ENCODE measurements at regions not wholly inside any gene's neighbourhood (a gene's known extent, or its start where the extent isn't known, plus 50 kb on each side); places are given as distances from the start of the nearest gene placed in this dataset.

DNA sequence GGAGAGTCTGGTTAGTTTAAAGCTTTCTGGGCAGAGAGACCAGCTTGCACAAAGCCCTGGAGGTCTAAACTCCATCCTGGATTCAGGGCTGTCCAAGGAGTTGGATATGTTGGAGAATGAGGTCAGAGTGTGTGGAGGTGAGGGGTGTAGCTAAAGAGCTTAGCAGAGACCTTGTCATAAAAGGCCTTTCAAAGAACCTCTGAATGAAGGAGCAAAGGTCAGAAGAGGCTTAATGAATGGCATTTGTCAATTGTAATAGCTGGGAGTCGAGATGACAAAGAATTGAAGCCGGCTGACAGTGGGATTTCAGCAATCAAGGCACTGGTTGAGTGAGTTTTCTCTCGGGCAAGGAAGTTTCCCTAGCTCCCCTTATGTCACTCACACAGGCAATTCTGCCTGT is 202.6 kb downstream of the PDCD6IP start:
- TF ChIP-seq, protein P1, sequence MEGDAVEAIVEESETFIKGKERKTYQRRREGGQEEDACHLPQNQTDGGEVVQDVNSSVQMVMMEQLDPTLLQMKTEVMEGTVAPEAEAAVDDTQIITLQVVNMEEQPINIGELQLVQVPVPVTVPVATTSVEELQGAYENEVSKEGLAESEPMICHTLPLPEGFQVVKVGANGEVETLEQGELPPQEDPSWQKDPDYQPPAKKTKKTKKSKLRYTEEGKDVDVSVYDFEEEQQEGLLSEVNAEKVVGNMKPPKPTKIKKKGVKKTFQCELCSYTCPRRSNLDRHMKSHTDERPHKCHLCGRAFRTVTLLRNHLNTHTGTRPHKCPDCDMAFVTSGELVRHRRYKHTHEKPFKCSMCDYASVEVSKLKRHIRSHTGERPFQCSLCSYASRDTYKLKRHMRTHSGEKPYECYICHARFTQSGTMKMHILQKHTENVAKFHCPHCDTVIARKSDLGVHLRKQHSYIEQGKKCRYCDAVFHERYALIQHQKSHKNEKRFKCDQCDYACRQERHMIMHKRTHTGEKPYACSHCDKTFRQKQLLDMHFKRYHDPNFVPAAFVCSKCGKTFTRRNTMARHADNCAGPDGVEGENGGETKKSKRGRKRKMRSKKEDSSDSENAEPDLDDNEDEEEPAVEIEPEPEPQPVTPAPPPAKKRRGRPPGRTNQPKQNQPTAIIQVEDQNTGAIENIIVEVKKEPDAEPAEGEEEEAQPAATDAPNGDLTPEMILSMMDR (conservative IDR thresholded peaks at IDR 0.05) = no peak
- TF ChIP-seq ZFX (IDR thresholded peaks at IDR 0.05) = no peak
